IMR-90 (cell line): ENCODE measurements at regions not wholly inside any gene's neighbourhood (a gene's known extent, or its start where the extent isn't known, plus 50 kb on each side); places are given as distances from the start of the nearest gene placed in this dataset.

Experiments used
- ATAC-seq: fragments of 200-7000 bp; cut with Tn5 transposase; 2 replicates; pipeline ENCODE4 v1.9.1; 2020; ENCODE audit warnings: low read depth, mild to moderate bottlenecking, moderate library complexity
- BruUV-seq: library from RNA; stranded (reverse); fragments of 400-500 nt; replicated peaks from 2 replicates; lab custom pipeline; 2021; lab: Mats Ljungman, UMichigan
- CTCF ChIA-PET: fragments of 300-600 bp; formaldehyde crosslinking; extraction: SDS; loops from one replicate; lab custom pipeline; 2021; ENCODE audit warnings: antibody characterized with exemption; lab: Yijun Ruan, JAX
- POLR2A ChIA-PET: fragments of 300-600 bp; sonication (Branson Sonifier 250); formaldehyde crosslinking; loops from one replicate; lab custom pipeline; 2022; ENCODE audit warnings: antibody characterized with exemption; ENCODE audit not compliant: unreplicated experiment; lab: Charles Lee
- DNase-seq: peaks from one replicate; pipeline ENCODE4 v3.0.0; 2013
- H2AFZ ChIP-seq: replicated peaks from 2 replicates; pipeline ENCODE3; 2013; ENCODE audit warnings: low read length, mild to moderate bottlenecking; ENCODE audit not compliant: poor library complexity
- H2AK5ac ChIP-seq: 2 replicates; pipeline ENCODE4 v1.6.1; 2013; ENCODE audit warnings: low read depth, low read length, inconsistent platforms
- H2AK9ac ChIP-seq: replicated peaks from 2 replicates; pipeline ENCODE3; 2013; ENCODE audit warnings: mild to moderate bottlenecking, low read depth, low read length, moderate library complexity; ENCODE audit not compliant: poor library complexity
- H2BK120ac ChIP-seq: 2 replicates; pipeline ENCODE4 v1.6.1; 2013; ENCODE audit warnings: low read depth, low read length, inconsistent platforms
- H2BK15ac ChIP-seq: 3 replicates; pipeline ENCODE4 v1.6.1; 2013; ENCODE audit warnings: low read depth, low read length, inconsistent platforms
- H2BK20ac ChIP-seq: 2 replicates; pipeline ENCODE4 v1.6.1; 2013; ENCODE audit warnings: low read depth, mild to moderate bottlenecking, inconsistent platforms, low read length, moderate library complexity
- H2BK5ac ChIP-seq: 2 replicates; pipeline ENCODE4 v1.6.1; 2013; ENCODE audit warnings: mild to moderate bottlenecking, low read depth, low read length, inconsistent platforms; ENCODE audit not compliant: poor library complexity, severe bottlenecking
- H3K14ac ChIP-seq: replicated peaks from 2 replicates; pipeline ENCODE4 v1.6.1; 2013; ENCODE audit warnings: low read depth, low read length, inconsistent platforms
- H3K18ac ChIP-seq: 2 replicates; pipeline ENCODE4 v1.6.1; 2013; ENCODE audit warnings: low read depth, low read length, control low read depth
- H3K23ac ChIP-seq: 2 replicates; pipeline ENCODE4 v1.6.1; 2013; ENCODE audit warnings: low read depth, low read length, inconsistent platforms
- H3K27ac ChIP-seq: 2 replicates; pipeline ENCODE4 v1.5.1; 2013; ENCODE audit warnings: mild to moderate bottlenecking, control low read depth, low read length; ENCODE audit not compliant: insufficient read depth
- H3K27me3 ChIP-seq: 2 replicates; pipeline ENCODE4 v1.6.1; 2013; ENCODE audit warnings: low read length; ENCODE audit not compliant: control insufficient read depth, insufficient read depth
- H3K36me3 ChIP-seq: 2 replicates; pipeline ENCODE4 v1.6.1; 2013; ENCODE audit warnings: low read length, mixed read lengths; ENCODE audit not compliant: control insufficient read depth, insufficient read depth
- H3K4ac ChIP-seq: 2 replicates; pipeline ENCODE4 v1.6.1; 2013; ENCODE audit warnings: low read depth, low read length, inconsistent platforms
- H3K4me1 ChIP-seq: 2 replicates; pipeline ENCODE4 v1.6.1; 2013; ENCODE audit warnings: low read length, mixed read lengths; ENCODE audit not compliant: control insufficient read depth, insufficient read depth
- H3K4me2 ChIP-seq: 2 replicates; pipeline ENCODE4 v1.6.1; 2013; ENCODE audit warnings: low read depth, mild to moderate bottlenecking, control low read depth, low read length, moderate library complexity
- H3K4me3 ChIP-seq: 2 replicates; pipeline ENCODE4 v1.5.1; 2013; ENCODE audit warnings: low read depth, mild to moderate bottlenecking, control low read depth, low read length, moderate library complexity; ENCODE audit not compliant: insufficient read depth
- H3K56ac ChIP-seq: 2 replicates; pipeline ENCODE4 v1.6.1; 2013; ENCODE audit warnings: low read length, inconsistent platforms; ENCODE audit not compliant: insufficient read depth; ENCODE audit errors: extremely low read depth
- H3K79me1 ChIP-seq, 2 experiments: 2 replicates each; pipeline ENCODE4 v1.6.1; 2013; ENCODE audit warnings: low read length in 2 of 2, inconsistent platforms in 1 of 2, low read depth in 1 of 2
- H3K9ac ChIP-seq: 2 replicates; pipeline ENCODE4 v1.6.1; 2013; ENCODE audit warnings: low read depth, low read length, control low read depth
- H3K9me1 ChIP-seq: 2 replicates; pipeline ENCODE4 v1.6.1; 2013; ENCODE audit warnings: low read length, inconsistent platforms; ENCODE audit not compliant: insufficient read depth
- H3K9me3 ChIP-seq: 2 replicates; pipeline ENCODE4 v1.6.1; 2013; ENCODE audit warnings: low read length; ENCODE audit not compliant: control insufficient read depth, insufficient read depth
- H4K20me1 ChIP-seq: 2 replicates; pipeline ENCODE4 v1.6.1; 2013; ENCODE audit warnings: low read length, inconsistent platforms; ENCODE audit not compliant: insufficient read depth
- H4K5ac ChIP-seq: 2 replicates; pipeline ENCODE4 v1.6.1; 2013; ENCODE audit warnings: mild to moderate bottlenecking, low read depth, low read length, control low read depth
- H4K8ac ChIP-seq, 2 experiments: 2 replicates each; pipeline ENCODE4 v1.6.1; 2013; ENCODE audit warnings: low read depth in 2 of 2, low read length in 2 of 2, control low read depth in 1 of 2, inconsistent platforms in 1 of 2
- H4K91ac ChIP-seq: 2 replicates; pipeline ENCODE4 v1.6.1; 2013; ENCODE audit warnings: low read depth, low read length, inconsistent platforms; ENCODE audit not compliant: insufficient read depth
- BHLHE40 ChIP-seq: fragments of 150-350 bp; IDR thresholded peaks from 2 replicates; pipeline ENCODE4 v1.6.1; 2016; ENCODE audit warnings: mild to moderate bottlenecking, low read depth, low read length
- CEBPB ChIP-seq: IDR thresholded peaks from 2 replicates; pipeline ENCODE4 v1.6.1; 2012; ENCODE audit warnings: low read depth, low read length, improper control_type of control experiment
- CHD1 ChIP-seq: IDR thresholded peaks from 2 replicates; pipeline ENCODE4 v1.6.1; 2012; ENCODE audit warnings: low read depth, low read length, improper control_type of control experiment
- CTCF ChIP-seq: conservative IDR thresholded peaks from 2 replicates; pipeline ENCODE4 v1.5.1; 2012; ENCODE audit warnings: mild to moderate bottlenecking, low read depth, low read length, improper control_type of control experiment
- ELK1 ChIP-seq: fragments of 150-350 bp; IDR thresholded peaks from 2 replicates; pipeline ENCODE4 v1.6.1; 2016; ENCODE audit warnings: low read depth, mild to moderate bottlenecking, low read length, moderate library complexity, borderline replicate concordance
- FOS ChIP-seq: fragments of 150-350 bp; IDR thresholded peaks from 2 replicates; pipeline ENCODE4 v1.6.1; 2016; ENCODE audit warnings: low read depth, low read length
- MAFK ChIP-seq: IDR thresholded peaks from 2 replicates; pipeline ENCODE4 v1.6.1; 2012; ENCODE audit warnings: low read depth, low read length, improper control_type of control experiment
- MAZ ChIP-seq: IDR thresholded peaks from 2 replicates; pipeline ENCODE4 v1.6.1; 2012; ENCODE audit warnings: low read depth, mild to moderate bottlenecking, low read length, improper control_type of control experiment, moderate library complexity, borderline replicate concordance
- MXI1 ChIP-seq: IDR thresholded peaks from 2 replicates; pipeline ENCODE4 v1.6.1; 2012; ENCODE audit warnings: low read depth, mild to moderate bottlenecking, low read length, moderate library complexity, borderline replicate concordance
- NFE2L2 ChIP-seq: fragments of 150-350 bp; IDR thresholded peaks from 2 replicates; pipeline ENCODE4 v1.6.1; 2016; ENCODE audit warnings: low read depth, mild to moderate bottlenecking, low read length
- POLR2A ChIP-seq: IDR thresholded peaks from 2 replicates; pipeline ENCODE4 v1.6.1; 2012; ENCODE audit warnings: mild to moderate bottlenecking, low read depth, low read length
- RAD21 ChIP-seq: IDR thresholded peaks from 2 replicates; pipeline ENCODE4 v1.6.1; 2012; ENCODE audit warnings: low read length, improper control_type of control experiment
- RCOR1 ChIP-seq: IDR thresholded peaks from 2 replicates; pipeline ENCODE4 v1.6.1; 2012; ENCODE audit warnings: mild to moderate bottlenecking, low read length, improper control_type of control experiment; ENCODE audit not compliant: insufficient replicate concordance
- RFX5 ChIP-seq: IDR thresholded peaks from 2 replicates; pipeline ENCODE4 v1.8.0; 2012; ENCODE audit warnings: low read depth, mild to moderate bottlenecking, low read length, moderate library complexity
- SMC3 ChIP-seq: fragments of 150-350 bp; IDR thresholded peaks from 2 replicates; pipeline ENCODE4 v1.6.1; 2016; ENCODE audit warnings: low read depth, mild to moderate bottlenecking, antibody characterized with exemption, low read length, moderate library complexity
- USF2 ChIP-seq: fragments of 150-350 bp; IDR thresholded peaks from 2 replicates; pipeline ENCODE4 v1.6.1; 2017; ENCODE audit warnings: mild to moderate bottlenecking, antibody characterized with exemption, low read length, low read depth
- WGBS, 2 experiments: methylation state at CpG; one replicate each; pipeline versions ENCODE4 v1.1.5 to v1.1.7; 2013; ENCODE audit warnings: missing lambda C conversion rate in 2 of 2; ENCODE audit not compliant: insufficient read length in 1 of 2; ENCODE audit errors: extremely low coverage in 2 of 2; 5-methylcytosine and 5-hydroxymethylcytosine counted together
- dilution Hi-C: fragments of 300-500 bp; cut with HindIII; formaldehyde crosslinking; loops from one replicate; pipeline ENCODE4 v1.14.3; 2018; ENCODE audit warnings: low sequenced_read_pairs; ENCODE audit not compliant: unreplicated experiment
- in situ Hi-C: fragments of 300-500 bp; cut with MboI; formaldehyde crosslinking; loops from 3 replicates; pipeline ENCODE4 v1.14.3; 2019; ENCODE audit warnings: low sequenced_read_pairs, inconsistent platforms, mixed read lengths
- intact Hi-C: fragments of 100-400 bp; cut with micrococcal nuclease; formaldehyde crosslinking; loops from 2 replicates; pipeline ENCODE4 v1.10.0; 2022

GRCh38 chr10:57294698-57295097 is 933.6 kb upstream of the ZWINT start:
- Histone ChIP-seq H3K4me1 (no peaks in the 10 kb centered on the region), H3K9ac (no peak overlapping the region), H3K4me2 (no peak overlapping the region), H3K23ac (no peak overlapping the region), H4K8ac (no peak overlapping the region), H4K5ac (no peak overlapping the region), H3K4ac (no peak overlapping the region), H3K56ac (no peak overlapping the region), H3K4me3 (no peak overlapping the region), H3K9me3 (peaks cover 3% of the 10 kb centered on the region; the same call in 1 of the 2 replicates), H2AK9ac (no peak overlapping the region), H4K20me1 (no peaks in the 10 kb centered on the region), H2BK20ac (no peak overlapping the region), H2AK5ac (no peak overlapping the region), H3K27me3 (no peaks in the 10 kb centered on the region), H2AFZ (no peak overlapping the region), H3K36me3 (no peaks in the 10 kb centered on the region), H2BK15ac (no peak overlapping the region), H3K27ac (no peak overlapping the region), H3K79me1 (no peaks in the 10 kb centered on the region), H3K18ac (no peak overlapping the region), H2BK5ac (no peak overlapping the region), H3K9me1 (no peaks in the 10 kb centered on the region), H2BK120ac (no peak overlapping the region), H4K91ac (no peak overlapping the region), H3K14ac (no peak overlapping the region)
- ChIA-PET POLR2A (no interaction called here), CTCF (no interaction called here)
- no TSS peak for BruUV-seq
- no peak for DNase-seq
- TF ChIP-seq MXI1, result no peak
- TF ChIP-seq RCOR1, result no peak
- TF ChIP-seq ELK1, result no peak
- TF ChIP-seq USF2, result no peak
- no peak for TF ChIP-seq MAZ
- no peak for TF ChIP-seq CEBPB
- TF ChIP-seq NFE2L2, result no peak
- TF ChIP-seq MAFK, result no peak
- TF ChIP-seq POLR2A, result no peak
- no peak for TF ChIP-seq CHD1
- TF ChIP-seq CTCF, result no peak
- no peak for TF ChIP-seq RFX5
- no peak for TF ChIP-seq FOS
- TF ChIP-seq BHLHE40, result no peak
- TF ChIP-seq RAD21, result no peak
- no peak for TF ChIP-seq SMC3
- dilution Hi-C loops (no loop called here), in situ Hi-C loops (no loop called here), intact Hi-C loops (no loop called here)
- no peak for ATAC-seq
- WGBS, 2 experiments, result no CpG with 5 or more reads among the region's 1 CpG
